ENCODE measurements at regions not wholly inside any gene's neighbourhood (a gene's known extent, or its start where the extent isn't known, plus 50 kb on each side); places are given as distances from the start of the nearest gene placed in this dataset.

DNA sequence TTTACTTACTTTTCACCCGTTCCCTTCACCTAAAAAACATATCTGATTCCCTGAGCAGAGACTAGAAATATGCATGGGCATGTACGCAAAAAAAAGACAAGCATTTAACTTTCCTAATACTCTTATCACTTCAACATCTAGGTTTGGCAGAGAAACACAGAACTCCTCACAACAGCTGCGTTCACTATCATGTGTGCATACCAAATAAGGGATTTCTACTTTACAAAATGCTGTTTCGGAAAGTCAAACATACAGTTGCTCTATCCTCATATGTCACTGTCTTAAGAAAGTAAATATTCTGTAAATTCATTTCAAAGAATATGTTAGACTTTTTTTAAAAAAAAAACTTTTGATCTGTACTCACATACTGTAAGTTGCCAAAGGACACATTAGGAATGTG is 65.1 kb upstream of the CBLB start:
- WGBS, result 65% methylated on average over 4 of the region's 4 CpGs
- Histone ChIP-seq H3K9ac (ENCODE audit: low read depth in 1 of 2, low read length in 2 of 2) (no peak overlapping the region), H3K4me1 (ENCODE audit: control insufficient read depth in 4 of 4, insufficient read depth in 4 of 4, low read length in 3 of 4) (peaks cover 0 to 3% (median 0%) of the 10 kb centered on the region in 4 donors), H3K4me3 (ENCODE audit: low read depth in 1 of 3, low read length in 3 of 3) (no peak overlapping the region), H3K27ac (ENCODE audit: low read depth in 1 of 2, low read length in 2 of 2) (no peak overlapping the region), H3K27me3 (ENCODE audit: control insufficient read depth in 4 of 4, insufficient read depth in 4 of 4, low read length in 3 of 4) (no peaks in the 10 kb centered on the region), H3K9me3 (ENCODE audit: control insufficient read depth in 4 of 4, low read length in 3 of 4) (no peaks in the 10 kb centered on the region), H3K36me3 (ENCODE audit: control insufficient read depth in 4 of 4, insufficient read depth in 3 of 4, low read depth in 1 of 4, low read length in 3 of 4) (no peaks in the 10 kb centered on the region)
- TF ChIP-seq YY1 (IDR thresholded peaks at IDR 0.05), result no peak
- no peak for DNase-seq (ENCODE audit: low spot score)

DNA sequence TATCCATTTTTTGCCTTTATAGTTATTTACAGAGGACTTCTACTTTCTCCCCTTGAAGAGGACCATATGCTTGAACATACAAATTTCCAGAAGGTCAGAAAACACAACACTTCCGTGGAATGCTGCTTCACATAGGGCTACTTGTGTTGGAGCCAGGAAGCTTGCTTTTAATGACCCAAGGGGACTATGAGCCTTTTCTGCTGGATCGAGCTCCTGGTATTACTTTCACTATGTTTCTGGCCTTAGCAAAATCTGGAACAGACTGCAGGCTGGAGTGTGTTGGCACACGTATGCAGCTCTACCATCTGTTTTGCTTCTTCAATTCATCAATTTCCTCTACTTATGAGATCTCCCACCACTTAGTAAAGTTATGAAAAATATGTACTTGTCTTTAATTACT is 69.3 kb upstream of the CBLB start:
- Histone ChIP-seq H3K9me3 (ENCODE audit: control insufficient read depth in 4 of 4, low read length in 3 of 4) (no peaks in the 10 kb centered on the region), H3K4me3 (ENCODE audit: low read depth in 1 of 3, low read length in 3 of 3) (no peak overlapping the region), H3K36me3 (ENCODE audit: control insufficient read depth in 4 of 4, insufficient read depth in 3 of 4, low read depth in 1 of 4, low read length in 3 of 4) (no peaks in the 10 kb centered on the region), H3K27ac (ENCODE audit: low read depth in 1 of 2, low read length in 2 of 2) (no peak overlapping the region), H3K27me3 (ENCODE audit: control insufficient read depth in 4 of 4, insufficient read depth in 4 of 4, low read length in 3 of 4) (no peaks in the 10 kb centered on the region), H3K4me1 (ENCODE audit: control insufficient read depth in 4 of 4, insufficient read depth in 4 of 4, low read length in 3 of 4) (peaks cover 0 to 3% (median 0%) of the 10 kb centered on the region in 4 donors), H3K9ac (ENCODE audit: low read depth in 1 of 2, low read length in 2 of 2) (peak overlapping the region in 1 of 2 donors; percentile 58)
- TF ChIP-seq HNF4A (conservative IDR thresholded peaks at IDR 0.05) (peak in 1 of 2 donors; percentile 7), JUND (IDR thresholded peaks at IDR 0.05) (no peak), RXRA (IDR thresholded peaks at IDR 0.05) (no peak), SP1 (IDR thresholded peaks at IDR 0.05) (peak; percentile 10), YY1 (IDR thresholded peaks at IDR 0.05) (no peak), RAD21 (IDR thresholded peaks at IDR 0.05) (peak in 1 of 2 donors; percentile 31)
- WGBS, result 28% methylated on average over 3 of the region's 3 CpGs
- DNase-seq (ENCODE audit: low spot score), result no peak

DNA sequence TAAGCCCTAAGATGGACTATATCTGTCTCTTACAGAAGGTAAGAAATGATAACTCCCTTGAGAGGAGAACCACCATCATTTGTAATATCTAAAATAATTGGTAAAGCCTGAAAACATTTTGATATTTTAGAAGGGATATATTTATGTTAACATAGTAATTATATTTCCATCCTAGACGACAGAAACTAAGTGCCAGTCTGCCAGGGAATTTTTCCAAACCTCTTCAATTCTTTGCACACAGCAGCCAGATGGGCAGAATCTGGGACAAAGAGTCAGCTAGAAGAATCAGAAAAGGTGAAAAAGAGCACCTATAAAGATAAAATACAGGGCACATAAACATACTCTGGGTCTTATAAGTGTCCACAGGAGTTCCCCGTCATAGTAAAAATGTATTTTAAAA is 70.0 kb upstream of the CBLB start:
- Histone ChIP-seq H3K36me3 (ENCODE audit: control insufficient read depth in 4 of 4, insufficient read depth in 3 of 4, low read depth in 1 of 4, low read length in 3 of 4) (no peaks in the 10 kb centered on the region), H3K27me3 (ENCODE audit: control insufficient read depth in 4 of 4, insufficient read depth in 4 of 4, low read length in 3 of 4) (no peaks in the 10 kb centered on the region), H3K9me3 (ENCODE audit: control insufficient read depth in 4 of 4, low read length in 3 of 4) (no peaks in the 10 kb centered on the region), H3K27ac (ENCODE audit: low read depth in 1 of 2, low read length in 2 of 2) (no peak overlapping the region), H3K4me3 (ENCODE audit: low read depth in 1 of 3, low read length in 3 of 3) (no peak overlapping the region), H3K4me1 (ENCODE audit: control insufficient read depth in 4 of 4, insufficient read depth in 4 of 4, low read length in 3 of 4) (peaks cover 0 to 3% (median 0%) of the 10 kb centered on the region in 4 donors), H3K9ac (ENCODE audit: low read depth in 1 of 2, low read length in 2 of 2) (no peak overlapping the region)
- 71% methylated on average over 2 of the region's 2 CpGs for WGBS
- DNase-seq (ENCODE audit: low spot score), result no peak
- TF ChIP-seq HNF4A (conservative IDR thresholded peaks at IDR 0.05) (no peak), TAF1 (conservative IDR thresholded peaks at IDR 0.05) (no peak), YY1 (IDR thresholded peaks at IDR 0.05) (no peak), NR2F2 (IDR thresholded peaks at IDR 0.05) (no peak), EGR1 (IDR thresholded peaks at IDR 0.05; ENCODE audit: low read depth in 2 of 2) (no peak), FOXA1 (IDR thresholded peaks at IDR 0.05) (no peak)

DNA sequence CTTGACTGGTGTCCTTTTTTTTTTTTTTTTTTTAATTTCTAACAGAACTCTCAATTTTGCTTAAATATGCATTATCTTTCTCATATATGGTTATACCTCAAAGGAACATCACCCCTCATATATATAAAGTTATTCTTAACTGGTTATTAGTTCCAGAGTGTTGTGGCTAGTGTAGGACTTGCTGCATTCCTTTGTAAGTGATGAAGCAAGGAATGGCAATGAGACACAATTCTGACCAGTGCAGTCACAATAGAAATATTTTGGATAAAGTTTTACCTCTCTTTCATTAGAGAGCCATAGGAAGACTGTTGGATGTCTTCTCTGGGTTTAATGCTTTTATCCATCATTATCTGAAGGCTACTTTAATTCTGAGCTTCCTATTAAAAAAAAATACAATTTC is 75.5 kb upstream of the CBLB start:
- H3K4me3 ChIP-seq (ENCODE audit: low read depth in 1 of 3, low read length in 3 of 3), result no peak overlapping the region

More for the DNA sequence above, 75.5 kb upstream of the CBLB start:
- Histone ChIP-seq H3K27me3 (ENCODE audit: control insufficient read depth in 4 of 4, insufficient read depth in 4 of 4, low read length in 3 of 4) (no peaks in the 10 kb centered on the region), H3K9me3 (ENCODE audit: control insufficient read depth in 4 of 4, low read length in 3 of 4) (no peaks in the 10 kb centered on the region), H3K27ac (ENCODE audit: low read depth in 1 of 2, low read length in 2 of 2) (no peak overlapping the region), H3K9ac (ENCODE audit: low read depth in 1 of 2, low read length in 2 of 2) (no peak overlapping the region), H3K36me3 (ENCODE audit: control insufficient read depth in 4 of 4, insufficient read depth in 3 of 4, low read depth in 1 of 4, low read length in 3 of 4) (no peaks in the 10 kb centered on the region), H3K4me1 (ENCODE audit: control insufficient read depth in 4 of 4, insufficient read depth in 4 of 4, low read length in 3 of 4) (no peaks in the 10 kb centered on the region)
- DNase-seq (ENCODE audit: low spot score), result no peak
- no peak for TF ChIP-seq HNF4A (conservative IDR thresholded peaks at IDR 0.05)
- TF ChIP-seq FOXA2 (IDR thresholded peaks at IDR 0.05), result no peak
- TF ChIP-seq RXRA (IDR thresholded peaks at IDR 0.05), result no peak
- TF ChIP-seq, protein P1, sequence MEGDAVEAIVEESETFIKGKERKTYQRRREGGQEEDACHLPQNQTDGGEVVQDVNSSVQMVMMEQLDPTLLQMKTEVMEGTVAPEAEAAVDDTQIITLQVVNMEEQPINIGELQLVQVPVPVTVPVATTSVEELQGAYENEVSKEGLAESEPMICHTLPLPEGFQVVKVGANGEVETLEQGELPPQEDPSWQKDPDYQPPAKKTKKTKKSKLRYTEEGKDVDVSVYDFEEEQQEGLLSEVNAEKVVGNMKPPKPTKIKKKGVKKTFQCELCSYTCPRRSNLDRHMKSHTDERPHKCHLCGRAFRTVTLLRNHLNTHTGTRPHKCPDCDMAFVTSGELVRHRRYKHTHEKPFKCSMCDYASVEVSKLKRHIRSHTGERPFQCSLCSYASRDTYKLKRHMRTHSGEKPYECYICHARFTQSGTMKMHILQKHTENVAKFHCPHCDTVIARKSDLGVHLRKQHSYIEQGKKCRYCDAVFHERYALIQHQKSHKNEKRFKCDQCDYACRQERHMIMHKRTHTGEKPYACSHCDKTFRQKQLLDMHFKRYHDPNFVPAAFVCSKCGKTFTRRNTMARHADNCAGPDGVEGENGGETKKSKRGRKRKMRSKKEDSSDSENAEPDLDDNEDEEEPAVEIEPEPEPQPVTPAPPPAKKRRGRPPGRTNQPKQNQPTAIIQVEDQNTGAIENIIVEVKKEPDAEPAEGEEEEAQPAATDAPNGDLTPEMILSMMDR (IDR thresholded peaks at IDR 0.05; ENCODE audit: low read depth, low read length, missing input control), result no peak
- TF ChIP-seq, protein P2, sequence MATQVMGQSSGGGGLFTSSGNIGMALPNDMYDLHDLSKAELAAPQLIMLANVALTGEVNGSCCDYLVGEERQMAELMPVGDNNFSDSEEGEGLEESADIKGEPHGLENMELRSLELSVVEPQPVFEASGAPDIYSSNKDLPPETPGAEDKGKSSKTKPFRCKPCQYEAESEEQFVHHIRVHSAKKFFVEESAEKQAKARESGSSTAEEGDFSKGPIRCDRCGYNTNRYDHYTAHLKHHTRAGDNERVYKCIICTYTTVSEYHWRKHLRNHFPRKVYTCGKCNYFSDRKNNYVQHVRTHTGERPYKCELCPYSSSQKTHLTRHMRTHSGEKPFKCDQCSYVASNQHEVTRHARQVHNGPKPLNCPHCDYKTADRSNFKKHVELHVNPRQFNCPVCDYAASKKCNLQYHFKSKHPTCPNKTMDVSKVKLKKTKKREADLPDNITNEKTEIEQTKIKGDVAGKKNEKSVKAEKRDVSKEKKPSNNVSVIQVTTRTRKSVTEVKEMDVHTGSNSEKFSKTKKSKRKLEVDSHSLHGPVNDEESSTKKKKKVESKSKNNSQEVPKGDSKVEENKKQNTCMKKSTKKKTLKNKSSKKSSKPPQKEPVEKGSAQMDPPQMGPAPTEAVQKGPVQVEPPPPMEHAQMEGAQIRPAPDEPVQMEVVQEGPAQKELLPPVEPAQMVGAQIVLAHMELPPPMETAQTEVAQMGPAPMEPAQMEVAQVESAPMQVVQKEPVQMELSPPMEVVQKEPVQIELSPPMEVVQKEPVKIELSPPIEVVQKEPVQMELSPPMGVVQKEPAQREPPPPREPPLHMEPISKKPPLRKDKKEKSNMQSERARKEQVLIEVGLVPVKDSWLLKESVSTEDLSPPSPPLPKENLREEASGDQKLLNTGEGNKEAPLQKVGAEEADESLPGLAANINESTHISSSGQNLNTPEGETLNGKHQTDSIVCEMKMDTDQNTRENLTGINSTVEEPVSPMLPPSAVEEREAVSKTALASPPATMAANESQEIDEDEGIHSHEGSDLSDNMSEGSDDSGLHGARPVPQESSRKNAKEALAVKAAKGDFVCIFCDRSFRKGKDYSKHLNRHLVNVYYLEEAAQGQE (IDR thresholded peaks at IDR 0.05), result no peak
- no peak for TF ChIP-seq HNF4G (IDR thresholded peaks at IDR 0.05)
- TF ChIP-seq YY1 (IDR thresholded peaks at IDR 0.05), result no peak
- TF ChIP-seq, protein P3, sequence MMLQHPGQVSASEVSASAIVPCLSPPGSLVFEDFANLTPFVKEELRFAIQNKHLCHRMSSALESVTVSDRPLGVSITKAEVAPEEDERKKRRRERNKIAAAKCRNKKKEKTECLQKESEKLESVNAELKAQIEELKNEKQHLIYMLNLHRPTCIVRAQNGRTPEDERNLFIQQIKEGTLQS (IDR thresholded peaks at IDR 0.05), result no peak
- TF ChIP-seq, protein P4, sequence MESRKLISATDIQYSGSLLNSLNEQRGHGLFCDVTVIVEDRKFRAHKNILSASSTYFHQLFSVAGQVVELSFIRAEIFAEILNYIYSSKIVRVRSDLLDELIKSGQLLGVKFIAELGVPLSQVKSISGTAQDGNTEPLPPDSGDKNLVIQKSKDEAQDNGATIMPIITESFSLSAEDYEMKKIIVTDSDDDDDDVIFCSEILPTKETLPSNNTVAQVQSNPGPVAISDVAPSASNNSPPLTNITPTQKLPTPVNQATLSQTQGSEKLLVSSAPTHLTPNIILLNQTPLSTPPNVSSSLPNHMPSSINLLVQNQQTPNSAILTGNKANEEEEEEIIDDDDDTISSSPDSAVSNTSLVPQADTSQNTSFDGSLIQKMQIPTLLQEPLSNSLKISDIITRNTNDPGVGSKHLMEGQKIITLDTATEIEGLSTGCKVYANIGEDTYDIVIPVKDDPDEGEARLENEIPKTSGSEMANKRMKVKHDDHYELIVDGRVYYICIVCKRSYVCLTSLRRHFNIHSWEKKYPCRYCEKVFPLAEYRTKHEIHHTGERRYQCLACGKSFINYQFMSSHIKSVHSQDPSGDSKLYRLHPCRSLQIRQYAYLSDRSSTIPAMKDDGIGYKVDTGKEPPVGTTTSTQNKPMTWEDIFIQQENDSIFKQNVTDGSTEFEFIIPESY (IDR thresholded peaks at IDR 0.05), result no peak
- TF ChIP-seq, protein P5, sequence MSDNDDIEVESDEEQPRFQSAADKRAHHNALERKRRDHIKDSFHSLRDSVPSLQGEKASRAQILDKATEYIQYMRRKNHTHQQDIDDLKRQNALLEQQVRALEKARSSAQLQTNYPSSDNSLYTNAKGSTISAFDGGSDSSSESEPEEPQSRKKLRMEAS (IDR thresholded peaks at IDR 0.05), result no peak
- TF ChIP-seq FOXA1 (IDR thresholded peaks at IDR 0.05), result no peak
- TF ChIP-seq RAD21 (IDR thresholded peaks at IDR 0.05), result no peak

Data from liver (tissue), 8 donors.